Bronchial epithelial cell (primary cell): ENCODE measurements at regions not wholly inside any gene's neighbourhood (a gene's known extent, or its start where the extent isn't known, plus 50 kb on each side); places are given as distances from the start of the nearest gene placed in this dataset.

ENCODE experiments used
- DNase-seq: peaks from one replicate; pipeline ENCODE4 v3.0.0-alpha.2; 2010; ENCODE audit warnings: low read depth
- FAIRE-seq: peaks from 2 replicates; lab custom pipeline; 2011; peaks lifted over from hg19 to GRCh38; lab: Jason Lieb, UNC
- H3K27me3 ChIP-seq: 2 replicates; pipeline ENCODE4 v1.5.1; 2011; ENCODE audit warnings: low read length; ENCODE audit not compliant: control insufficient read depth, insufficient read depth
- H3K36me3 ChIP-seq: 2 replicates; pipeline ENCODE4 v1.5.1; 2011; ENCODE audit warnings: low read length; ENCODE audit not compliant: control insufficient read depth, insufficient read depth
- H3K4me3 ChIP-seq: 2 replicates; pipeline ENCODE4 v1.5.1; 2011; ENCODE audit warnings: mild to moderate bottlenecking, low read depth, low read length, control low read depth
- CTCF ChIP-seq: IDR thresholded peaks from 2 replicates; pipeline ENCODE4 v1.5.1; 2011; ENCODE audit warnings: mild to moderate bottlenecking, moderate library complexity, low read length, control low read depth, inconsistent platforms; ENCODE audit not compliant: insufficient read depth, severe bottlenecking

DNA sequence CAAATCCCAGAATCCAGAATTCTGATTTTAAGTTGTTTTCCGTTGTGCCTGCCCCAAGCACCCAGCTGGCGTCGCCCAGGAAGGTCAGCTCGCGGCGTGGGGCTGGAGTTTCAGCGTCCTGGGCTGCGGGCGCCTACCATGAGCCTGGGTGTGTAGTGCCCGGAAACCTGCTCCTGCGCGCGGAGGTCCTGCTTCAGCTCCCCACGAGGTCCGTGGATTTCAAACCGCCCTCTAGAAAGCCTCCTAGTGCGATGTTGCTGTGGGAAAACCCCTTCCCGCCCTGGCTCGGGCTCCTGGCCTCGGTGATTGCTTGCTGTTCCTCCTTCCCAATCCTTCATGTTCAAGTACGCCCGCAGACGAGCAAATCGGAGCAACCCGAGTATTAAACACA is 51.3 kb upstream of the NRN1 start:
- DNase-seq (no peak), FAIRE-seq (no peak)
- no peaks in the 10 kb centered on the region for H3K36me3 ChIP-seq
- TF ChIP-seq CTCF: no peak
- no peaks in the 10 kb centered on the region for H3K27me3 ChIP-seq
- H3K4me3 ChIP-seq: no peak overlapping the region

DNA sequence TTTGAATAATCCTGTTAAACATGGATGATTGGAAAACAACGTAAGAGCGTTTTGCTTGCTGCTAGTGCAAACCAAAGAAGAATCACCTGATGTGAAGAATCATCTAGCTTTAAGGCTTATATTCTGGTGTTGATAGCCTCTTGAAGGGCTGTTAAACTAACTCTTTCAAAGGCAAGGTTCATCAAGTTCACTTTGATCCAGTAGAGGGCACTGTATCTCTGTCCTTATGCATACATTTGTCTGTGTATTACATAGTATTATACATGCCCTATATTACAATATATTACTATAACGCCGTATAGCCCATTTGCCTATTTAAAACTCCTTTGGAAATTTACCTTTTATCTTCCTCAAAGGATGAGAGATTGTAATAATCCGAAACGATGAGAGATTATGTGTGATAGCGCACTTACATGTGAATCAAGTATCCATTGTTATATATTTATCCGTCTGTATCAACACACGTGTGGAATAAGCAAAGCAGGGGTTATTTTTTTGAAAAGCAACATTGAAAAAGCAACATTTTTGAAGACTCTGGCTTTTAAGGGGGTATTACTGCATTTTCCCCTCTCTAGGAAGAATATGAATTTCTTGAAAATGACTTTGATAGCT is 50.8 kb upstream of the NRN1 start:
- Histone ChIP-seq H3K36me3 (no peaks in the 10 kb centered on the region), H3K4me3 (no peak overlapping the region), H3K27me3 (no peaks in the 10 kb centered on the region)
- peak; percentile 55 for TF ChIP-seq CTCF
- DNase-seq (peak; percentile 69), FAIRE-seq (no peak)
